OCI-LY7 (cell line): ENCODE measurements at regions not wholly inside any gene's neighbourhood (a gene's known extent, or its start where the extent isn't known, plus 50 kb on each side); places are given as distances from the start of the nearest gene placed in this dataset.

ENCODE experiments used
- BruUV-seq: library from RNA; stranded (reverse); fragments of 400-500 nt; replicated peaks from 2 replicates; lab custom pipeline; 2021; lab: Mats Ljungman, UMichigan
- CTCF ChIA-PET: fragments of 300-600 bp; sonication (Branson Sonifier 250); formaldehyde crosslinking; loops from one replicate; lab custom pipeline; 2022; ENCODE audit warnings: antibody characterized with exemption; ENCODE audit not compliant: unreplicated experiment; lab: Charles Lee
- POLR2A ChIA-PET: fragments of 300-600 bp; sonication (Branson Sonifier 250); formaldehyde crosslinking; loops from one replicate; lab custom pipeline; 2022; ENCODE audit warnings: antibody characterized with exemption; lab: Charles Lee
- DNase-seq: peaks from one replicate; pipeline ENCODE4 v3.0.0-alpha.2; 2015; ENCODE audit warnings: low spot score
- H2AFZ ChIP-seq: fragments of 200-600 bp; sonication (generic), shearing (Covaris generic); 2 replicates; pipeline ENCODE4 v1.6.1; 2014; ENCODE audit warnings: mild to moderate bottlenecking, antibody characterized with exemption, low read length, moderate library complexity
- H3K27ac ChIP-seq: fragments of 200-600 bp; sonication (generic); 2 replicates; pipeline ENCODE4 v1.5.1; 2014; ENCODE audit warnings: mixed run types, low read depth, mild to moderate bottlenecking, moderate library complexity, low read length, inconsistent platforms; ENCODE audit not compliant: poor library complexity, severe bottlenecking
- H3K36me3 ChIP-seq: fragments of 200-600 bp; sonication (generic); 2 replicates; pipeline ENCODE4 v1.6.1; 2014; ENCODE audit warnings: mild to moderate bottlenecking, antibody characterized with exemption, low read length, moderate library complexity, mixed read lengths; ENCODE audit not compliant: insufficient read depth
- H3K4me1 ChIP-seq: fragments of 200-600 bp; sonication (generic); 2 replicates; pipeline ENCODE4 v1.5.1; 2014; ENCODE audit warnings: mild to moderate bottlenecking, low read length; ENCODE audit not compliant: insufficient read depth, poor library complexity, severe bottlenecking
- H3K4me2 ChIP-seq: fragments of 200-600 bp; sonication (generic); 2 replicates; pipeline ENCODE4 v1.6.1; 2014; ENCODE audit warnings: mild to moderate bottlenecking, low read length
- H3K4me3 ChIP-seq: fragments of 200-600 bp; sonication (generic); 2 replicates; pipeline ENCODE4 v1.5.1; 2014; ENCODE audit warnings: mild to moderate bottlenecking, low read depth, low read length; ENCODE audit not compliant: poor library complexity, severe bottlenecking
- H3K79me2 ChIP-seq: fragments of 200-600 bp; sonication (generic); 2 replicates; pipeline ENCODE4 v1.6.1; 2016; ENCODE audit warnings: low read depth, mild to moderate bottlenecking, low read length, moderate library complexity, mixed read lengths; ENCODE audit not compliant: insufficient read depth
- H3K9me2 ChIP-seq: fragments of 200-600 bp; sonication (generic); 2 replicates; pipeline ENCODE4 v1.6.1; 2016; ENCODE audit warnings: mild to moderate bottlenecking, low read length, mixed read lengths; ENCODE audit not compliant: insufficient read depth
- H3K9me3 ChIP-seq: fragments of 200-600 bp; sonication (generic); 2 replicates; pipeline ENCODE4 v1.6.1; 2014; ENCODE audit warnings: mild to moderate bottlenecking, mixed run types, low read length, mixed read lengths
- H4K20me1 ChIP-seq: fragments of 200-600 bp; sonication (generic); 2 replicates; pipeline ENCODE4 v1.6.1; 2014; ENCODE audit warnings: mild to moderate bottlenecking, antibody characterized with exemption, low read length, moderate library complexity, mixed read lengths; ENCODE audit not compliant: insufficient read depth
- EZH2phosphoT487 ChIP-seq: fragments of 200-600 bp; sonication (generic); IDR thresholded peaks from 2 replicates; pipeline ENCODE4 v1.6.1; 2018; ENCODE audit warnings: low read depth, borderline replicate concordance, mild to moderate bottlenecking, mixed run types, antibody characterized with exemption, low read length, moderate library complexity, mixed read lengths
- intact Hi-C: fragments of 100-400 bp; cut with micrococcal nuclease; formaldehyde crosslinking; loops from one replicate; pipeline ENCODE4 v1.10.0; 2022; ENCODE audit not compliant: unreplicated experiment
- TF ChIP-seq, protein P1 (sequence below): fragments of 200-600 bp; sonication (generic); conservative IDR thresholded peaks from 2 replicates; pipeline ENCODE4 v1.5.1; 2014; ENCODE audit warnings: mild to moderate bottlenecking, antibody characterized with exemption, low read length, moderate library complexity, mixed read lengths

- Histone ChIP-seq H2AFZ (no peak overlapping the region), H3K36me3 (no peaks in the 10 kb centered on the region), H3K4me1 (no peaks in the 10 kb centered on the region), H3K4me3 (no peak overlapping the region), H4K20me1 (no peaks in the 10 kb centered on the region), H3K4me2 (no peak overlapping the region), H3K79me2 (no peaks in the 10 kb centered on the region), H3K9me3 (no peaks in the 10 kb centered on the region), H3K9me2 (no peaks in the 10 kb centered on the region), H3K27ac (no peak overlapping the region)
- no TSS peak for BruUV-seq
- CTCF ChIA-PET, result no interaction called here
- intact Hi-C loops, result no loop called here
- POLR2A ChIA-PET, result interaction anchor here (0.6 kb wide), 1 partner anchor 42 kb away, joined by 6 read pairs; no protein-coding TSS in a partner anchor
- no peak for DNase-seq
- no peak for TF ChIP-seq EZH2phosphoT487
- TF ChIP-seq, protein P1, sequence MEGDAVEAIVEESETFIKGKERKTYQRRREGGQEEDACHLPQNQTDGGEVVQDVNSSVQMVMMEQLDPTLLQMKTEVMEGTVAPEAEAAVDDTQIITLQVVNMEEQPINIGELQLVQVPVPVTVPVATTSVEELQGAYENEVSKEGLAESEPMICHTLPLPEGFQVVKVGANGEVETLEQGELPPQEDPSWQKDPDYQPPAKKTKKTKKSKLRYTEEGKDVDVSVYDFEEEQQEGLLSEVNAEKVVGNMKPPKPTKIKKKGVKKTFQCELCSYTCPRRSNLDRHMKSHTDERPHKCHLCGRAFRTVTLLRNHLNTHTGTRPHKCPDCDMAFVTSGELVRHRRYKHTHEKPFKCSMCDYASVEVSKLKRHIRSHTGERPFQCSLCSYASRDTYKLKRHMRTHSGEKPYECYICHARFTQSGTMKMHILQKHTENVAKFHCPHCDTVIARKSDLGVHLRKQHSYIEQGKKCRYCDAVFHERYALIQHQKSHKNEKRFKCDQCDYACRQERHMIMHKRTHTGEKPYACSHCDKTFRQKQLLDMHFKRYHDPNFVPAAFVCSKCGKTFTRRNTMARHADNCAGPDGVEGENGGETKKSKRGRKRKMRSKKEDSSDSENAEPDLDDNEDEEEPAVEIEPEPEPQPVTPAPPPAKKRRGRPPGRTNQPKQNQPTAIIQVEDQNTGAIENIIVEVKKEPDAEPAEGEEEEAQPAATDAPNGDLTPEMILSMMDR, result no peak
Observed at GRCh38 chr20:50358166-50358565, 152.0 kb upstream of the PTPN1 start.

DNA sequence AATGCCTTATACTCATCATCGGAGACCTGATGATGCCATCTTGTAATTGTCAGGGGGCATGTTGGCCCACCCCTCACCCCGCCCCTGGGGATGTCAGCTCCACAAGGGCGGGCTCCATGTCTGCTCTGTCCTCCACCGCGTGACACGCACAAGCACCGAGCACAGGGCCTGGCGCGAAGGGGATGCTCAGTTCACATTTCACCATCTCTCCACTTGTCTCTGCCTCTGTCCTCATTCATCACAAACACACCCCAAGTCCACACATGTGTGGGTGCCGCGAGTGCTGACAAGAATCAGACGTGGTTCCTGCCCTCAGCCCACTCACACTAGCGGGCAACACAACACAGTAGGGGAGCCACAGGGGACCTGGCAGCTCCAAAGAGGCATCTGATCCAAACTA is 151.2 kb upstream of the PTPN1 start:
- Histone ChIP-seq H2AFZ (no peak overlapping the region), H4K20me1 (no peaks in the 10 kb centered on the region), H3K9me2 (no peaks in the 10 kb centered on the region), H3K79me2 (no peaks in the 10 kb centered on the region), H3K4me1 (no peaks in the 10 kb centered on the region), H3K27ac (no peak overlapping the region), H3K36me3 (no peaks in the 10 kb centered on the region), H3K4me3 (no peak overlapping the region), H3K4me2 (no peak overlapping the region), H3K9me3 (no peaks in the 10 kb centered on the region)
- no peak for DNase-seq
- ChIA-PET CTCF (no interaction called here), POLR2A (no interaction called here)
- TF ChIP-seq, protein P1, result no peak
- no peak for TF ChIP-seq EZH2phosphoT487
- BruUV-seq, result no TSS peak
- intact Hi-C loops, result no loop called here

DNA sequence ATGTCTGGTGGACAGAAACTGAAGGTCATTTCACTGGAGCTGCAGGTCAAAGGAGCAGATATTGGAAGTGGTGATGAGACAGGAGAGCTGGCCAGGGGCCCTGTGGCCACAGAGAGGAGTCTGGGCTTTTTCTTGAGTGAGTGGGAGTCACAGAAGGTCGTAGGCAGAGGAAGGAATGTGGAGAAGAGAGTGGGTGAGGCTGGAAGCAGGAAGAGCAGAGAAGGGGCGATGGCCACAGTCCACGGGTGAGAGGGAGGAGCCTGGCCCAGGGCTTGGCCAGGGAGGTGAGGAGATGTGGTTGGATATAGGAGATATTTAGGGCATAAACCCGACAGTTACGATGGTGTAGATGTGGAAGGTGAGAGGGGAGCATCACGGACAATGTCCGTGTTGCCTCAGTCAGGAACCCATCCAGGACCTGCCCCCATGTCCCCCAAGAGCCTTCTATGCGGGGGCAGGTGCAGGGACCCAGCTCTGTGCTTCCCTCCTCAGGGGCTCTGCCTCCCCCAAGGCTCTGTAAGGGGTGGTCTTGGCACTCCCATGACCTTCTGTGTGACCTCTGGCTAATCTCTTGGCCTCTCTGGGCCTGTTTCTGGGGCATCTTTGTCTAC is 150.5 kb upstream of the PTPN1 start:
- Histone ChIP-seq H3K4me3 (no peak overlapping the region), H3K27ac (no peak overlapping the region), H3K4me2 (no peak overlapping the region), H3K4me1 (no peaks in the 10 kb centered on the region), H4K20me1 (no peaks in the 10 kb centered on the region), H3K9me2 (no peaks in the 10 kb centered on the region), H3K36me3 (no peaks in the 10 kb centered on the region), H3K9me3 (no peaks in the 10 kb centered on the region), H2AFZ (no peak overlapping the region), H3K79me2 (no peaks in the 10 kb centered on the region)
- DNase-seq, result no peak
- POLR2A ChIA-PET, result no interaction called here
- TF ChIP-seq, protein P1, result no peak
- no peak for TF ChIP-seq EZH2phosphoT487
- CTCF ChIA-PET, result no interaction called here
- no TSS peak for BruUV-seq
- intact Hi-C loops, result no loop called here
